CD4-positive, CD25-positive, alpha-beta regulatory T cell (primary cell): ENCODE measurements at regions not wholly inside any gene's neighbourhood (a gene's known extent, or its start where the extent isn't known, plus 50 kb on each side); places are given as distances from the start of the nearest gene placed in this dataset.
A peak's percentile ranks its signal among the peaks of the same experiment; 100 is the strongest.
"Not testable (repeated sequence)": the region's sequence is repeated elsewhere in the genome, so short reads cannot be mapped to it uniquely, and the experiment has no call there.

Source experiments
- ATAC-seq, 2 donors: fragments of 150-1000 bp; cut with Tn5 transposase; one replicate each; pipeline ENCODE4 v1.10.0; 2021; ENCODE audit warnings: low read depth in 2 of 2, moderate number of reproducible peaks in 2 of 2, moderate library complexity in 1 of 2
- DNase-seq, 3 donors: peaks; one replicate each; pipeline versions ENCODE4 v3.0.0 to v3.0.0-alpha.2; 2012 to 2022; ENCODE audit warnings: mixed read lengths in 1 of 3
- H3K27ac ChIP-seq: one replicate; pipeline ENCODE4 v1.7.0; 2013; ENCODE audit warnings: mild to moderate bottlenecking, low read length; ENCODE audit not compliant: insufficient read depth, poor library complexity, severe bottlenecking
- H3K27me3 ChIP-seq: one replicate; pipeline ENCODE4 v1.7.0; 2013; ENCODE audit warnings: low read length; ENCODE audit not compliant: control insufficient read depth, insufficient read depth
- H3K36me3 ChIP-seq: one replicate; pipeline ENCODE4 v1.7.0; 2013; ENCODE audit warnings: mild to moderate bottlenecking, low read length, moderate library complexity; ENCODE audit not compliant: control insufficient read depth, insufficient read depth
- H3K4me1 ChIP-seq: 2 replicates; pipeline ENCODE4 v1.7.0; 2013; ENCODE audit warnings: mild to moderate bottlenecking, low read length; ENCODE audit not compliant: insufficient read depth, control insufficient read depth, poor library complexity, severe bottlenecking
- H3K4me3 ChIP-seq: one replicate; pipeline ENCODE4 v1.7.0; 2013; ENCODE audit warnings: low read depth, mild to moderate bottlenecking, low read length, moderate library complexity
- H3K9me3 ChIP-seq, 2 experiments: 1 replicate in 1 of 2; 2 replicates in 1 of 2; pipeline ENCODE4 v1.7.0; 2013; ENCODE audit warnings: low read length in 2 of 2, mild to moderate bottlenecking in 1 of 2, moderate library complexity in 1 of 2; ENCODE audit not compliant: control insufficient read depth in 2 of 2
- H3K27ac Mint-ChIP-seq, 3 donors: one replicate each; pipeline ENCODE4 v1.8.0; 2020 to 2022; ENCODE audit warnings: mild to moderate bottlenecking in 3 of 3, mixed read lengths in 3 of 3, moderate library complexity in 2 of 3
- H3K27me3 Mint-ChIP-seq: one replicate; pipeline ENCODE4 v1.8.0; 2022; ENCODE audit warnings: mild to moderate bottlenecking, mixed read lengths
- H3K36me3 Mint-ChIP-seq: one replicate; pipeline ENCODE4 v1.8.0; 2020; ENCODE audit warnings: mixed read lengths
- H3K4me1 Mint-ChIP-seq, 4 donors: one replicate each; pipeline ENCODE4 v1.8.0; 2020 to 2022; ENCODE audit warnings: mixed read lengths in 4 of 4, mild to moderate bottlenecking in 1 of 4
- H3K4me3 Mint-ChIP-seq, 4 donors: one replicate each; pipeline ENCODE4 v1.8.0; 2020 to 2022; ENCODE audit warnings: mild to moderate bottlenecking in 4 of 4, mixed read lengths in 4 of 4, moderate library complexity in 3 of 4
- H3K9me3 Mint-ChIP-seq, 7 donors: one replicate each; pipeline ENCODE4 v1.8.0; 2020 to 2022; ENCODE audit warnings: mixed read lengths in 7 of 7, mild to moderate bottlenecking in 3 of 7, moderate library complexity in 2 of 7

DNA sequence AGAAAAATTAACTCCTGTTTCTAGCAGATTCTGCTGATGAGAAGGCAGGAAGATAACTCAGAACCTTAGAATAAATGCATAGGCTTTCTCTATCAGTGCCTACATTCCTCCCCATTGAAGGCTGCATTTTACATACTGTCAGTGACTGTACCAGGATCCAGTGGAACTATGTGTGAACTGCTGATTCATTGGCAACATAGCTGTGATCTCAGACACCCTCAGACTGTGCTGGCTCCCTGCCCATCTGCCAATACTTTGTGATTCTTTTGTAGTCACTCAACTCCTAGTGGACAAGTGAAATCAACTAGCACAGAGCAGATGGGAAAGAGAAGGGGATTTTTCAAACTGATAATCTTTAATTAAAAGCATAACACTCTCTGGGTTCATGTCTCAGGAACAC lies 375.8 kb downstream of the MDFIC start:
- H3K9me3 ChIP-seq = no peaks in the 10 kb centered on the region
- Mint-ChIP-seq H3K27ac (no peak overlapping the region), H3K4me3 (no peak overlapping the region), H3K27me3 (no peaks in the 10 kb centered on the region), H3K36me3 (no peaks in the 10 kb centered on the region), H3K9me3 (no peaks in the 10 kb centered on the region), H3K4me1 (no peaks in the 10 kb centered on the region)
- no peak for DNase-seq
- no peak overlapping the region for H3K4me3 ChIP-seq
- no peaks in the 10 kb centered on the region for H3K36me3 ChIP-seq
- H3K27me3 ChIP-seq = no peaks in the 10 kb centered on the region
- H3K4me1 ChIP-seq = no peaks in the 10 kb centered on the region
- no peak overlapping the region for H3K27ac ChIP-seq
- ATAC-seq = no peak

- H3K27me3 Mint-ChIP-seq = peaks cover 8% of the 10 kb centered on the region
- no peaks in the 10 kb centered on the region for H3K36me3 ChIP-seq
- H3K4me1 Mint-ChIP-seq = no peaks in the 10 kb centered on the region
- H3K4me1 ChIP-seq = no peaks in the 10 kb centered on the region
- no peak for DNase-seq
- H3K4me3 ChIP-seq = no peak overlapping the region
- H3K9me3 ChIP-seq = no peaks in the 10 kb centered on the region
- no peak for ATAC-seq
- H3K27ac Mint-ChIP-seq = no peak overlapping the region
- peaks cover 0 to 2% (median 0%) of the 10 kb centered on the region in 7 donors for H3K9me3 Mint-ChIP-seq
- no peaks in the 10 kb centered on the region for H3K36me3 Mint-ChIP-seq
- H3K27ac ChIP-seq = no peak overlapping the region
- H3K27me3 ChIP-seq = no peaks in the 10 kb centered on the region
- no peak overlapping the region for H3K4me3 Mint-ChIP-seq
Observed at GRCh38 chr7:115293628-115294240, 371.8 kb downstream of the MDFIC start.

DNA sequence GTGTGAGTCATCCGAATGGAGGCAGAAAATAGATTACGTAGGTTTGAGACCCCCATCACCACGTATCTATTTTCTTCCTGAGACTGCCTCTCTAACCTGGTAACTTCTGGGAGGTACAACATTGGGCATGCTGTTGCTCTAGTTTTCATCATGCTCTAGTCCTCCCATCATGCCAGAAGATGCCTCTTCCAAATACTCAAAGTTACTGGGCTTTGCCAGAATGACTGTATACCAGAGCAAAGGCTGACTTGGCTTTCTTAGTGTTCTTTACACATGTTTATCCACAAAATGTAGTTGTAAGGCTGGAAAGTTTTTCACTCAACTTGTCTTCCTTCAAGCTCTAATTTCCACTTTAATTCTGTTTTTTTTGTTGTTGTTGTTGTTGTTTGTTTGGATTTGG lies 370.5 kb downstream of the MDFIC start:
- H3K27me3 ChIP-seq = no peaks in the 10 kb centered on the region
- Mint-ChIP-seq H3K27me3 (peaks cover 8% of the 10 kb centered on the region), H3K9me3 (peaks cover 0 to 2% (median 0%) of the 10 kb centered on the region in 7 donors), H3K4me1 (no peaks in the 10 kb centered on the region), H3K27ac (no peak overlapping the region), H3K4me3 (no peak overlapping the region), H3K36me3 (no peaks in the 10 kb centered on the region)
- no peaks in the 10 kb centered on the region for H3K36me3 ChIP-seq
- no peaks in the 10 kb centered on the region for H3K9me3 ChIP-seq
- H3K4me1 ChIP-seq = no peaks in the 10 kb centered on the region
- DNase-seq (no peak), ATAC-seq (no peak)
- H3K4me3 ChIP-seq = no peak overlapping the region
- no peak overlapping the region for H3K27ac ChIP-seq

- Mint-ChIP-seq H3K4me1 (no peaks in the 10 kb centered on the region), H3K27ac (peak overlapping the region in 1 of 3 donors; percentile 91), H3K27me3 (peaks cover 8% of the 10 kb centered on the region), H3K36me3 (no peaks in the 10 kb centered on the region), H3K9me3 (peaks cover 0 to 2% (median 0%) of the 10 kb centered on the region in 7 donors), H3K4me3 (no peak overlapping the region)
- Histone ChIP-seq H3K9me3 (no peaks in the 10 kb centered on the region), H3K36me3 (no peaks in the 10 kb centered on the region), H3K4me3 (no peak overlapping the region), H3K27ac (no peak overlapping the region), H3K4me1 (no peaks in the 10 kb centered on the region), H3K27me3 (no peaks in the 10 kb centered on the region)
- ATAC-seq = no peak
- DNase-seq = no peak
Observed at GRCh38 chr7:115289971-115290370, 368.1 kb downstream of the MDFIC start.

- Histone ChIP-seq H3K4me1 (no peaks in the 10 kb centered on the region), H3K27ac (no peak overlapping the region), H3K9me3 (no peaks in the 10 kb centered on the region), H3K4me3 (no peak overlapping the region), H3K27me3 (no peaks in the 10 kb centered on the region), H3K36me3 (no peaks in the 10 kb centered on the region)
- Mint-ChIP-seq H3K4me3 (no peak overlapping the region), H3K27ac (no peak overlapping the region), H3K4me1 (no peaks in the 10 kb centered on the region), H3K27me3 (no peaks in the 10 kb centered on the region), H3K9me3 (peaks cover 0 to 5% (median 0%) of the 10 kb centered on the region in 7 donors), H3K36me3 (no peaks in the 10 kb centered on the region)
- no peak for DNase-seq
- no peak for ATAC-seq
Observed at GRCh38 chr7:115276791-115277190, 354.9 kb downstream of the MDFIC start.

DNA sequence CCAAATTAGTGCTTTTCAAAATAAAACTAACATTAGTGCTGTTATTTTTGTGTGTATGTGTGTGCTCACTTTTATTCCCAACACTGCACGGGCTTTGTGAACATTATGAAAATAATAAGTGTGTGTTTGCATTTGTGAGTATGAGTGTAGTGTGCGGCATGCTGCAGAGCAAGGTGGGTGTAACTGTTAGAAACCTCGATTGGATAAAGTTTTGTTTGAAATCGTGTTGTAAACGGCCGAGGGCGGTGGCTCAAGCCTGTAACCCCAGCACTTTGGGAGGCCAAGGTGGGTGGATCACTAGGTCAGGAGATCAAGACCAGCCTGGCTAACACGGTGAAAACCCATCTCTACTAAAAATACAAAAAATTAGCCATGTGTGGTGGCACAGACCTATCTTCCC lies 352.0 kb downstream of the MDFIC start:
- not testable (repeated sequence) for H3K4me3 ChIP-seq, H3K36me3 Mint-ChIP-seq, DNase-seq, H3K27ac ChIP-seq, H3K4me3 Mint-ChIP-seq, ATAC-seq, H3K4me1 ChIP-seq, H3K36me3 ChIP-seq, H3K9me3 ChIP-seq, H3K9me3 Mint-ChIP-seq, H3K27me3 ChIP-seq, H3K4me1 Mint-ChIP-seq, H3K27ac Mint-ChIP-seq, H3K27me3 Mint-ChIP-seq

DNA sequence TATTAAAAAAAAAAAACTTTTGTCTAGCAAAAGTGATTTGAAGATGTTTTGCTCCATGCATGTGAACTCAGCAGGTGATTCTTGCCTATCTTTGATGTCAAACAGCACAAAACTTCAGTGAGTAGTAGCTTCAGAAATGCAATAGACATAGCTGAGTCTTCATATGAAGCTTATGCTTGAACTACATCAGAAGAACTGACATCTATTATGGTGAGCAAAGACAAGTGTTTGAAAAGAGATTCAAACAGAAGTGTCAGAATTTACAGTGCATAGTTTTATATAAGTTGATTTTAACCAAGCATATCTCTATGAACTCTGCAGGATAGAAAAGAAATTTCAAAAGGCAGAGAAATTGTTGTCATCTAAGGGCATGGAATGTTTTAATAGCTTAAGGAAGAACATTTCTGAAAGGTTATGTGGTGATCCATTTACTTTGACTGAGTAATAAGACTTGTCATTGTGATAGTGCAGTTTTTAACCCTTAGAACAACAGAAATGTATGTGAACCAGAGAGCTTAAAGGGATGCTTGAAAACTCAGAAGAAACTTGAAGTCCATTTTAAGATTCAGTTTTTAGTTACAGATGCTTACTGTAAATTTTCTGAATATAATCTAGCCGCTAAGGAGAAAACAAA lies 351.4 kb downstream of the MDFIC start:
- ATAC-seq = no peak
- Histone ChIP-seq H3K9me3 (no peaks in the 10 kb centered on the region), H3K36me3 (no peaks in the 10 kb centered on the region), H3K27me3 (no peaks in the 10 kb centered on the region), H3K27ac (no peak overlapping the region), H3K4me1 (no peaks in the 10 kb centered on the region), H3K4me3 (no peak overlapping the region)
- Mint-ChIP-seq H3K36me3 (no peaks in the 10 kb centered on the region), H3K4me3 (no peak overlapping the region), H3K4me1 (no peaks in the 10 kb centered on the region), H3K27ac (no peak overlapping the region), H3K27me3 (no peaks in the 10 kb centered on the region), H3K9me3 (no peaks in the 10 kb centered on the region)
- no peak for DNase-seq
